ENCODE measurements at regions not wholly inside any gene's neighbourhood (a gene's known extent, or its start where the extent isn't known, plus 50 kb on each side); places are given as distances from the start of the nearest gene placed in this dataset.

DNA sequence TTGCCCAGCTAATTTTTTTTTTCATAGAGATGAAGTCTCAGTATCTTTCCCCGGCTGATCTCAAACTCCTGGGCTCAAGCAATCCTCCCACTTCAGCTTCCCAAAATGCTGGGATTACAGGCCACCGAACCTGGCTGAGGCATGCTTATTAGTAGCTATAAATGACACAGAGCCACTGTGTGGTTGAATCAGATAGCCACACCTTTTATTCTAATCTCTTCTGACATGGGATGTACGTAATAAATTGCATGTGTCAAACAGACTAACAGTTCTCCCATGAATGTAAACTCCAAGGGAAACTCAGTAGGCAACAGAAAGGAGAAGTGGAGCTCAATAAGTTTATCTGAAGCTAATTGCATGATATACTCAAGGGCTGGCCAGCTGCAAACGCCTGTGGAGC, 139.8 kb upstream of the VCX3A start:
- no peaks in the 10 kb centered on the region for H3K4me1 ChIP-seq (ENCODE audit: low read depth)
- H3K27ac ChIP-seq: no peak overlapping the region
- DNase-seq (ENCODE audit: low read depth in 1 of 2, low spot score in 1 of 2): no peak
- H3K4me3 ChIP-seq: no peak overlapping the region
- no peak for TF ChIP-seq CTCF (IDR thresholded peaks at IDR 0.05; ENCODE audit: low read depth, low read length)
- no peaks in the 10 kb centered on the region for H3K36me3 ChIP-seq
- no peaks in the 10 kb centered on the region for H3K9me3 ChIP-seq (ENCODE audit: low read depth)
- no peaks in the 10 kb centered on the region for H3K27me3 ChIP-seq

DNA sequence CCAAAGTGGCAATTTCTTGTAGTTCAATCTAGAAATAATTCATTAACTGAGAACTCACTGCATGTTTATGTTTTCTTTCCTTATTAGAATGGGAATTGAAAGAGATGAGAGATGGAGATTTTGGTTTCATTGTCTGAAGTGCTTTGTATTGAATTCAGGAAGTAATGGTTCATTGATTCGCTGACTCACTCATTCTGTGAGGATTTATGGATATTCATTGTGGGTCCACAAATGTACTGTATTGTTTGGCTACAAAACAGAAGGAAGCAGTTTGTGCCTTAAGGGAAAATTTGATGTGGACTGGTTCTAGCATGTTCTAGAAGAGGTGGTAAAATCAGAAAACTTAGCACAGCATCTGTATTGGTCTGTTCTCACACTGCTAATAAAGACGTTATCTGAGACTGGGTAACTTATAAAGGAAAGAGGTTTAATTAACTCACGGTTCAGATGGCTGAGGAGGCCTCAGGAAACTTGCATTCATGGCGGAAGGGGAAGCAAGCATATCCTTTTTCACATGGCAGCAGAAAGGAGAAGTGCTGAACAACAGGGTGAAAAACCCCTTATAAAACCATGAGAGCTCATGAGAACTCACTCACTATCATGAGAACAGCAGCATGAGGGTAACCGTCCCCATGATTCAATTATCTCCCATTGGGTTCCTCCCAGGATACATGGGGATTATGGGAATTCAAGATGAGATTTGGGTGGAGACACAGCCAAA, 132.3 kb upstream of the VCX3A start:
- no peak for TF ChIP-seq CTCF (IDR thresholded peaks at IDR 0.05; ENCODE audit: low read depth, low read length)
- DNase-seq (ENCODE audit: low read depth in 1 of 2, low spot score in 1 of 2): no peak

DNA sequence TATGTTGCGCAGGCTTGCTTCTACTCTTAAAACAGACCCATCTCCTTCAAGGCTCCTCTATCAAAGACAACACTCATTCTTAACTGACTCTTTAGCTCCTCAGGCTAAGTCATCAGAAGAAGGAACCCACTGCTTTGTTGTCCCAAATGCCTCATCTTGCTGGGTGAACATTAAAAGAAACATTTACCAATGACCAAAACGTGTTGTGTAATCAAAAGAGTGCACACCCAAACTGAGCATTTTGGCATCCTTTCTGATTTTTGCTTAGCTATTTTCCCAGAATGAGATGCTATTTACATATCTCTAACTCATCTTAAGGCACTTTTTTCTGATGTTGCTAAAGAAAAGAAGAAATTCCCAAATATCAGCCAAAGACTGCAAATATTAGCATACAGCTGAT, 131.7 kb upstream of the VCX3A start:
- Histone ChIP-seq H3K27me3 (no peaks in the 10 kb centered on the region), H3K4me1 (ENCODE audit: low read depth) (no peaks in the 10 kb centered on the region), H3K9me3 (ENCODE audit: low read depth) (no peaks in the 10 kb centered on the region), H3K4me3 (no peak overlapping the region), H3K27ac (no peak overlapping the region), H3K36me3 (no peaks in the 10 kb centered on the region)
- DNase-seq (ENCODE audit: low read depth in 1 of 2, low spot score in 1 of 2): no peak
- no peak for TF ChIP-seq CTCF (IDR thresholded peaks at IDR 0.05; ENCODE audit: low read depth, low read length)

More for the DNA sequence above, 132.3 kb upstream of the VCX3A start:
- no peaks in the 10 kb centered on the region for H3K27me3 ChIP-seq
- H3K27ac ChIP-seq: no peak overlapping the region
- no peak overlapping the region for H3K4me3 ChIP-seq
- no peaks in the 10 kb centered on the region for H3K9me3 ChIP-seq (ENCODE audit: low read depth)
- H3K36me3 ChIP-seq: no peaks in the 10 kb centered on the region
- H3K4me1 ChIP-seq (ENCODE audit: low read depth): no peaks in the 10 kb centered on the region

GRCh38 chrX:6661736-6662135, 126.8 kb upstream of the VCX3A start:
- H3K4me3 ChIP-seq: no peak overlapping the region

DNA sequence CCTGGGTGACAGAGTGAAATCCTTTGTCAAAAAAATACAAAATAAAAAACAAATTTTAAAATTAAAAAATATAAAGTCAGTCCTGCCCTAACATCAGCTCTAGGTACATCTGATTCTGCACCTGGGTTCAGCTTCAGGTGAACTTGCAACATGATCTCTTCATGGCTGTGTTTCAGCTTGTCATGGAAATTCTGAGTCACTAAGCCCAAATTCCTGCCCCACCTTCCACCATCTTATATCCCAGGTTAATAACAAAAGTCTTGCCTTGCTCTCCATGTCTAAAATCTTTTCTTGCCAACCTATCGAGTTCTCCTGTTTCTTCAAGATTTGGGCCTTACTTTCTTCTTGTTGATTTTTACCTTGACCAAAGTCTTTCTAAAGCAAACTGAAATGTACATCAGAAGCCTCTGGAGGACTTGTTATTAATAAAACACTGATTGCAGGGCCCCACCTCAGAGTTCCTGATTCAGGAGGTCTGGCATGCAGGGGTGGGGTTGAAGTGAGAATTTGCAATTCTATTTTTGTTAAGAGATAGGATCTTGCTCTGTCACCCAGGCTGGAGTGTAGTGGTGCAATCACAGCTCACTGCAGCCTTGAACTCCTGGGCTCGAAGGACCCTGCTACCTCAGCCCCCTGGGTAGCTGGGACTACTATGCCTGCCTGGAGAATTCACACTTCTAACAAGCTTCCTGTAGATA, 125.8 kb upstream of the VCX3A start:
- Histone ChIP-seq H3K27ac (no peak overlapping the region), H3K4me1 (ENCODE audit: low read depth) (no peaks in the 10 kb centered on the region), H3K36me3 (no peaks in the 10 kb centered on the region), H3K27me3 (no peaks in the 10 kb centered on the region), H3K9me3 (ENCODE audit: low read depth) (no peaks in the 10 kb centered on the region), H3K4me3 (no peak overlapping the region)
- no peak for TF ChIP-seq CTCF (IDR thresholded peaks at IDR 0.05; ENCODE audit: low read depth, low read length)
- no peak for DNase-seq (ENCODE audit: low read depth in 1 of 2, low spot score in 1 of 2)

More at GRCh38 chrX:6661736-6662135, 126.8 kb upstream of the VCX3A start:
- Histone ChIP-seq H3K9me3 (ENCODE audit: low read depth) (no peaks in the 10 kb centered on the region), H3K27me3 (no peaks in the 10 kb centered on the region), H3K36me3 (no peaks in the 10 kb centered on the region), H3K4me1 (ENCODE audit: low read depth) (no peaks in the 10 kb centered on the region), H3K27ac (no peak overlapping the region)
- no peak for DNase-seq (ENCODE audit: low read depth in 1 of 2, low spot score in 1 of 2)
- no peak for TF ChIP-seq CTCF (IDR thresholded peaks at IDR 0.05; ENCODE audit: low read depth, low read length)
